ENCODE measurements at regions not wholly inside any gene's neighbourhood (a gene's known extent, or its start where the extent isn't known, plus 50 kb on each side); places are given as distances from the start of the nearest gene placed in this dataset.

- no peak for TF ChIP-seq ZSCAN29 (IDR thresholded peaks at IDR 0.05)
- CTCF ChIA-PET, result interaction anchor here (0.6 kb wide), 1 partner anchor 136 kb away, joined by 3 read pairs; no protein-coding TSS in a partner anchor
- H3K27ac ChIP-seq (ENCODE audit: control insufficient read depth, insufficient read depth), result no peak overlapping the region
- SMC1A ChIA-PET (ENCODE audit: uncharacterized antibody, unreplicated experiment), result interaction anchor here (1.0 kb wide), 1 partner anchor 9 kb away, joined by 3 read pairs; no protein-coding TSS in a partner anchor
- no peak overlapping the region for H2AFZ ChIP-seq (ENCODE audit: control insufficient read depth, low read depth, low read length)
- FAIRE-seq (no peak), ATAC-seq (no peak), DNase-seq (ENCODE audit: low read depth, low spot score) (no peak)
- H3K27me3 ChIP-seq (replicated peaks in 1 of 2; ENCODE audit: control insufficient read depth in 2 of 2, insufficient read depth in 2 of 2, low read length in 1 of 2), result no peaks in the 10 kb centered on the region; a peak in 2 of 4 replicates
- 64% methylated on average over 12 of the region's 12 CpGs for WGBS (ENCODE audit: insufficient coverage, insufficient replicate concordance, low lambda C conversion rate, missing lambda C conversion rate)
- H3K36me3 ChIP-seq (ENCODE audit: control insufficient read depth in 2 of 2, insufficient read depth in 2 of 2, low read length in 1 of 2), result no peaks in the 10 kb centered on the region
- no peaks in the 10 kb centered on the region for H4K20me1 ChIP-seq (ENCODE audit: control insufficient read depth, insufficient read depth)
- H3K4me2 ChIP-seq (ENCODE audit: control insufficient read depth, insufficient read depth), result no peak overlapping the region
- peaks cover 5% of the 10 kb centered on the region for H3K4me1 ChIP-seq (ENCODE audit: control insufficient read depth, insufficient read depth, low read length)
- H3K9ac ChIP-seq (ENCODE audit: control insufficient read depth, insufficient read depth, low read length), result no peak overlapping the region
- H3K9me3 ChIP-seq (replicated peaks; ENCODE audit: control insufficient read depth, insufficient read depth, low read length), result no peaks in the 10 kb centered on the region
- intact Hi-C loops (cut with micrococcal nuclease; ENCODE audit: unreplicated experiment) (no loop called here), in situ Hi-C loops (cut with MboI) (no loop called here)
- H3K4me3 ChIP-seq, result no peak overlapping the region
- BruUV-seq (replicated peaks), result no TSS peak
- RAD21 ChIA-PET (ENCODE audit: unreplicated experiment), result no interaction called here
- H3K79me2 ChIP-seq (ENCODE audit: control insufficient read depth, insufficient read depth, low read length), result no peaks in the 10 kb centered on the region
- POLR2A ChIA-PET, result no interaction called here
These were observed 88.5 kb upstream of the METAP2 start for GRCh38 chr12:95385246-95386035.

GRCh38 chr12:95386051-95386450 lies 87.9 kb upstream of the METAP2 start:
- RAD21 ChIA-PET (ENCODE audit: unreplicated experiment), result no interaction called here
- intact Hi-C loops (cut with micrococcal nuclease; ENCODE audit: unreplicated experiment) (no loop called here), in situ Hi-C loops (cut with MboI) (no loop called here)
- WGBS (ENCODE audit: insufficient coverage, insufficient replicate concordance, low lambda C conversion rate, missing lambda C conversion rate), result 22% methylated on average over 1 of the region's 1 CpG
- Histone ChIP-seq H4K20me1 (ENCODE audit: control insufficient read depth, insufficient read depth) (no peaks in the 10 kb centered on the region), H3K4me1 (ENCODE audit: control insufficient read depth, insufficient read depth, low read length) (peaks cover 9% of the 10 kb centered on the region), H2AFZ (ENCODE audit: control insufficient read depth, low read depth, low read length) (no peak overlapping the region), H3K36me3 (ENCODE audit: control insufficient read depth in 2 of 2, insufficient read depth in 2 of 2, low read length in 1 of 2) (no peaks in the 10 kb centered on the region), H3K27me3 (replicated peaks in 1 of 2; ENCODE audit: control insufficient read depth in 2 of 2, insufficient read depth in 2 of 2, low read length in 1 of 2) (no peaks in the 10 kb centered on the region; a peak in 2 of 4 replicates), H3K27ac (ENCODE audit: control insufficient read depth, insufficient read depth) (no peak overlapping the region), H3K79me2 (ENCODE audit: control insufficient read depth, insufficient read depth, low read length) (no peaks in the 10 kb centered on the region), H3K4me2 (ENCODE audit: control insufficient read depth, insufficient read depth) (no peak overlapping the region), H3K9ac (ENCODE audit: control insufficient read depth, insufficient read depth, low read length) (no peak overlapping the region), H3K9me3 (replicated peaks; ENCODE audit: control insufficient read depth, insufficient read depth, low read length) (no peaks in the 10 kb centered on the region), H3K4me3 (no peak overlapping the region)
- SMC1A ChIA-PET (ENCODE audit: uncharacterized antibody, unreplicated experiment), result interaction anchor here (0.7 to 1.0 kb wide), 2 partner anchors 10 to 860 kb away, joined by 3 read pairs; no protein-coding TSS in a partner anchor
- ATAC-seq (no peak), FAIRE-seq (no peak), DNase-seq (ENCODE audit: low read depth, low spot score) (no peak)
- BruUV-seq (replicated peaks), result no TSS peak
- CTCF ChIA-PET, result no interaction called here
- POLR2A ChIA-PET, result no interaction called here
- TF ChIP-seq ZBED1 (IDR thresholded peaks at IDR 0.05; ENCODE audit: borderline replicate concordance) (no peak), TCF7 (IDR thresholded peaks at IDR 0.05; ENCODE audit: borderline replicate concordance) (no peak), NR2C2 (IDR thresholded peaks at IDR 0.05; ENCODE audit: borderline replicate concordance, control insufficient read depth, insufficient read length, low read depth) (no peak), GABPA (IDR thresholded peaks at IDR 0.05; ENCODE audit: low read depth) (no peak), ZBTB33 (IDR thresholded peaks at IDR 0.05) (no peak), STAT3 (IDR thresholded peaks at IDR 0.05; ENCODE audit: low read depth, low read length) (no peak), MAX (IDR thresholded peaks at IDR 0.05; ENCODE audit: low read depth, low read length) (no peak), CBX5 (IDR thresholded peaks at IDR 0.05; ENCODE audit: low read depth) (no peak), BHLHE40 (IDR thresholded peaks at IDR 0.05; ENCODE audit: borderline replicate concordance in 1 of 2, low read depth in 2 of 2, low read length in 1 of 2) (no peak), CBX3 (IDR thresholded peaks at IDR 0.05; ENCODE audit: borderline replicate concordance, low read depth) (no peak), NFXL1 (IDR thresholded peaks at IDR 0.05; ENCODE audit: borderline replicate concordance) (no peak), SKIL (IDR thresholded peaks at IDR 0.05; ENCODE audit: low read depth, poor library complexity, severe bottlenecking) (no peak)

Data from GM12878 (cell line).